IPS DF 6.9 (cell line): ENCODE measurements at regions not wholly inside any gene's neighbourhood (a gene's known extent, or its start where the extent isn't known, plus 50 kb on each side); places are given as distances from the start of the nearest gene placed in this dataset.

Experiments
- DNase-seq: peaks from one replicate; pipeline ENCODE4 v3.0.0-alpha.2; 2013; ENCODE audit warnings: low read depth, low spot score
- H3K27ac ChIP-seq: one replicate; pipeline ENCODE4 v1.5.1; 2013; ENCODE audit warnings: low read length, control low read depth
- H3K27me3 ChIP-seq: 2 replicates; pipeline ENCODE4 v1.6.1; 2013; ENCODE audit warnings: mild to moderate bottlenecking, low read length; ENCODE audit not compliant: control insufficient read depth, insufficient read depth
- H3K36me3 ChIP-seq: 2 replicates; pipeline ENCODE4 v1.6.1; 2013; ENCODE audit warnings: low read length; ENCODE audit not compliant: control insufficient read depth, insufficient read depth
- H3K4me1 ChIP-seq: 2 replicates; pipeline ENCODE4 v1.6.1; 2013; ENCODE audit warnings: low read length; ENCODE audit not compliant: control insufficient read depth, insufficient read depth
- H3K4me3 ChIP-seq: 2 replicates; pipeline ENCODE4 v1.5.1; 2013; ENCODE audit warnings: mild to moderate bottlenecking, low read length
- H3K9me3 ChIP-seq: 2 replicates; pipeline ENCODE4 v1.6.1; 2013; ENCODE audit warnings: low read length, inconsistent platforms; ENCODE audit not compliant: control insufficient read depth, insufficient read depth
- WGBS: extraction: QIAGEN DNeasy Blood & Tissue Kit; methylation state at CpG from one replicate; pipeline ENCODE4 v1.1.7; 2013; ENCODE audit warnings: mixed read lengths, missing lambda C conversion rate; ENCODE audit not compliant: insufficient read length, insufficient coverage; 5-methylcytosine and 5-hydroxymethylcytosine counted together

DNA sequence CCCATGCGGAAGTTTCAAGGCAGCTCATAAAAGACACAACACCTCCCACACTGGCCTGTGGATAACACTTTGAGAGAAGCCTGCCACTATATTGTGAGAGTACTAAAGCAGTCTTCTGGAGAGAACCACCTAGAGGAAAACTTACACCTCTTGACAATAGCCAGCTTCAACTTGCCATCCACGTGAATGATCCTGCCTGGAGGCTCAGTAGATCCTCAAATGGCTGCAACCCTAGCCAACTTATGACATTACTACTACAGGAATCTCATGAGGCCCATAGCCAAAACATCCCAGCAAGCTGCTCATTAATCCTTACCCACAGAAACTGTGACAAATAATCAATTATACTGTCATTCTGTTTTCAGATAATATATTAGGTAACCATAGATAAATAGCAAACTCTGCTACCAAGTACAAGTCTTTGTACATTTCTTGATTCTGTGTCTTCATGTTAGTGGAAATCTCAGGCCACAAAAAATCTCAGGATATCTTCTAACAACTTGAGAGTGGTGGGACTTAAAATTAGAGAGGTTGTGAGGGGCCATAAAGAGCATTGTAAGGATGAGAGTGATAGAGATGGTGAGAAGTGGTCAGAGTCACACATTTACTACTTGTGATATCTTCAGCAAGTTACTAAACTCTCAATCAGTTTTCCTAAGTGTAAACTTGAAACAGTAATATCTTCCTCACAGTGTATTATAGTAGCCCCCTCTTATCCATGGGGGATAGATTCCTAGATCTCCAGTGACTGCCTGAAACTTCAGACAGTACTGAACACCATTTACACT lies 368.0 kb downstream of the C12orf50 start:
- no peak overlapping the region for H3K4me3 ChIP-seq
- no peaks in the 10 kb centered on the region for H3K36me3 ChIP-seq
- no peaks in the 10 kb centered on the region for H3K27me3 ChIP-seq
- WGBS: no CpG with 5 or more reads among the region's 2 CpGs
- no peaks in the 10 kb centered on the region for H3K4me1 ChIP-seq
- H3K9me3 ChIP-seq: no peaks in the 10 kb centered on the region
- no peak overlapping the region for H3K27ac ChIP-seq
- DNase-seq: no peak

- no peak for DNase-seq
These were observed 368.9 kb downstream of the C12orf50 start for GRCh38 chr12:87660291-87660690.

DNA sequence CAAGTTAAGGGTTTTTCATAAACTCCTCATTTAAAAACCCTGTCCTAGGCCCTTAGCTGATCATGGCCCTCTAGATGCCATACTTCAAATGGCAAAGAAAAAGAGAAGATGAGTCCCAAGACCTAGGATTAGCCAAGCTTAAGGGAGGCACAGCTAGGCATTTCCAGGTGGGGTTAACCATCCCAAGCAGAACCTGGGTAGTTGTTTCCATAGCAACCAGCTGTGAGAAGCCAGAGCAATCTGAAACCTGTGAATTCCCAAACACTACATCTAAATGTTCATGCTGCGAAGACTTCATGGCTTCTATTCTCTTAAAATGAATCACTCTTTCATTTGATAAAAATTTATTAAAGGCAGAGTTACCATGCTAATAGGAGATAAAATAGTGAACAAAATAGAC lies 372.9 kb downstream of the C12orf50 start:
- DNase-seq: no peak
- H3K36me3 ChIP-seq: no peaks in the 10 kb centered on the region
- no peak overlapping the region for H3K4me3 ChIP-seq
- H3K9me3 ChIP-seq: no peaks in the 10 kb centered on the region
- no peak overlapping the region for H3K27ac ChIP-seq
- no peaks in the 10 kb centered on the region for H3K4me1 ChIP-seq
- H3K27me3 ChIP-seq: no peaks in the 10 kb centered on the region
- no CpG with 5 or more reads among the region's 1 CpG for WGBS

More at GRCh38 chr12:87660291-87660690, 368.9 kb downstream of the C12orf50 start:
- no CpG with 5 or more reads among the region's 2 CpGs for WGBS
- H3K27me3 ChIP-seq: no peaks in the 10 kb centered on the region
- no peak overlapping the region for H3K4me3 ChIP-seq
- H3K36me3 ChIP-seq: no peaks in the 10 kb centered on the region
- no peak overlapping the region for H3K27ac ChIP-seq
- H3K4me1 ChIP-seq: no peaks in the 10 kb centered on the region
- no peaks in the 10 kb centered on the region for H3K9me3 ChIP-seq

- Histone ChIP-seq H3K27ac (no peak overlapping the region), H3K27me3 (no peaks in the 10 kb centered on the region), H3K4me1 (no peaks in the 10 kb centered on the region), H3K9me3 (no peaks in the 10 kb centered on the region), H3K4me3 (no peak overlapping the region), H3K36me3 (no peaks in the 10 kb centered on the region)
- no peak for DNase-seq
- no CpG with 5 or more reads among the region's 3 CpGs for WGBS
These were observed 377.4 kb downstream of the C12orf50 start for GRCh38 chr12:87651670-87652425.

DNA sequence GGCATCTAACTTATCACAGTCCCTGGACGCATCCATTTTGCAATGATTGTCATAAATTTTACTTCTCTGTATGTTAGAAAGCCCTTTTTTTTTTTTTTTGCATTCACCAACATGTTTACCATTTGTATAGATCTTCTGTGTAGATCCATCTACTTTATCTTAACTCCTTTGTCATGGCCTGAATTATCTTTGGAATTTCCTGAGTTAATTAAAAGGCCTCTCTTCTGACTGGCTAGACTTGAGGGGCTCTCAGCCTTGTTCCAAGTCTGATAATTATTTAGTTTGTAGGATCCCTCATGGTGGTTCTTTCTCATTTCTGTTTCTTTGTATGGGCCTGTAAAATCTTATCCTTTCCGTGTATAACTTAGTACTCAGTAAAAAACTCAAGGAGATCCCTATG lies 387.0 kb downstream of the C12orf50 start:
- Histone ChIP-seq H3K27ac (no peak overlapping the region), H3K4me1 (no peaks in the 10 kb centered on the region), H3K27me3 (no peaks in the 10 kb centered on the region), H3K9me3 (no peaks in the 10 kb centered on the region), H3K4me3 (no peak overlapping the region), H3K36me3 (no peaks in the 10 kb centered on the region)
- DNase-seq: no peak
- no CpG with 5 or more reads among the region's 2 CpGs for WGBS

DNA sequence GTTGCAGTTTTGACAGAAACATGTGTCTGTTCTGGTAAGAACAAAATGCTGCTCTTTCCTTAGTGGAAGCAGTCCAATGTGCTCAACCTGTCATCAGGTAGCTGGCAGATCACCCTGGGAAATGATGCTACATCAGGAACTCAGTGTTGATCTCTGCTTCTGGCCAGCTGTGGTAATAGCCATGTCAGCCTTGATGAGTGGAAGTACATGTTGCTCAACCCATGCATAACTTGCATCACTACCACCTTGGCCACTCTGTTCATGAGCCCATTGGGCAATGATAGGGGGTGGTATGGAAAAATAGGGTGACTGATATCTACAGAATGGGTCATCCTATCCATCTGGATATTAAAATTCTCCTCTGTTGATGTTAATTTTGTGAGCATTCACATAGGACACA lies 411.0 kb downstream of the C12orf50 start:
- H3K4me1 ChIP-seq: no peaks in the 10 kb centered on the region
- H3K27me3 ChIP-seq: no peaks in the 10 kb centered on the region
- H3K36me3 ChIP-seq: no peaks in the 10 kb centered on the region
- DNase-seq: no peak
- H3K27ac ChIP-seq: no peak overlapping the region
- no peak overlapping the region for H3K4me3 ChIP-seq
- no peaks in the 10 kb centered on the region for H3K9me3 ChIP-seq

GRCh38 chr12:87612996-87613395 lies 416.2 kb downstream of the C12orf50 start:
- Histone ChIP-seq H3K36me3 (no peaks in the 10 kb centered on the region), H3K27ac (no peak overlapping the region), H3K9me3 (no peaks in the 10 kb centered on the region), H3K4me3 (no peak overlapping the region), H3K27me3 (no peaks in the 10 kb centered on the region), H3K4me1 (no peaks in the 10 kb centered on the region)
- WGBS: no CpG with 5 or more reads among the region's 2 CpGs
- DNase-seq: no peak

DNA sequence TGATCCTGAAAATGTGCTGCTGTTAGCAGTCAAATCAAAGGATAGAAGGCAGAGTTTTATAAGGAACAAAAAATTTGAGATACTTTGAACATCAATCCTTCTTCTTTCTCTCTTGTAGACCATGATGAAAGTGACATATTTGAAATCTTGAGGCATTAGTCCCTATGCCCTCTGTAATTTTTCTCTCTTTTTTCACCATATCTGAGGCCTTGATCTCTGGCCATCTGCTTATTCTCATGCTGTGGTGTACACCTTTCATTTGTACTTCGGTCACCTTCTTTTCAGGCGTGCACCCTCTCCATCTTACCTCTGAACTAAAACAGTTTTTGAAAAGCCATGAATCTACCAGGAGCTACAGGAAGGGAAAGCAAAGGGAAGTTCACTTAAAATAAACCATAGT lies 420.9 kb downstream of the C12orf50 start:
- no peak for DNase-seq
- Histone ChIP-seq H3K4me1 (no peaks in the 10 kb centered on the region), H3K27ac (no peak overlapping the region), H3K36me3 (no peaks in the 10 kb centered on the region), H3K9me3 (no peaks in the 10 kb centered on the region), H3K4me3 (no peak overlapping the region), H3K27me3 (no peaks in the 10 kb centered on the region)
- WGBS: no CpG with 5 or more reads among the region's 2 CpGs

DNA sequence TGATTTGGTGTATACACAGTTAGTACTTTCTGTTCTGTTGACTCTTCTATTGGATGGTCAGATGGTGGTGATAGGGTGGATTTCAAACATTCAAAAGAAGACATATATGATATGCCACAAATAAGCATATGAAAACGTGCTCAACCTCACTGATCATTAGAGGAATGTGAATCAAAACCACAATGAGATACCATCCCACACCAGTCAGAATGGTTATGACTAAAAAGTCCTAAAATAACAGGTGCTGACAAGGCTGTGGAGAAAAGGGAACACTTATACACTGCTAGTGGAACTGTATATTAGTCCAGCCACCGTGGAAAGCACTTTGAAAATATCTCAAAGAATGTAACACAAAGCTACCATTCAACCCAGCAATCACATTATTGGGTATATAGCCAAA lies 425.5 kb downstream of the C12orf50 start:
- no peak overlapping the region for H3K27ac ChIP-seq
- no peaks in the 10 kb centered on the region for H3K27me3 ChIP-seq
- H3K9me3 ChIP-seq: no peaks in the 10 kb centered on the region
- no peak for DNase-seq
- no peak overlapping the region for H3K4me3 ChIP-seq
- no peaks in the 10 kb centered on the region for H3K36me3 ChIP-seq
- H3K4me1 ChIP-seq: no peaks in the 10 kb centered on the region
- WGBS: no CpG with 5 or more reads among the region's 2 CpGs

- WGBS: no CpG with 5 or more reads among the region's 3 CpGs
- Histone ChIP-seq H3K27me3 (no peaks in the 10 kb centered on the region), H3K4me3 (no peak overlapping the region), H3K4me1 (no peaks in the 10 kb centered on the region), H3K9me3 (no peaks in the 10 kb centered on the region), H3K27ac (no peak overlapping the region), H3K36me3 (no peaks in the 10 kb centered on the region)
- DNase-seq: no peak
These were observed 429.7 kb downstream of the C12orf50 start for GRCh38 chr12:87599459-87599858.

DNA sequence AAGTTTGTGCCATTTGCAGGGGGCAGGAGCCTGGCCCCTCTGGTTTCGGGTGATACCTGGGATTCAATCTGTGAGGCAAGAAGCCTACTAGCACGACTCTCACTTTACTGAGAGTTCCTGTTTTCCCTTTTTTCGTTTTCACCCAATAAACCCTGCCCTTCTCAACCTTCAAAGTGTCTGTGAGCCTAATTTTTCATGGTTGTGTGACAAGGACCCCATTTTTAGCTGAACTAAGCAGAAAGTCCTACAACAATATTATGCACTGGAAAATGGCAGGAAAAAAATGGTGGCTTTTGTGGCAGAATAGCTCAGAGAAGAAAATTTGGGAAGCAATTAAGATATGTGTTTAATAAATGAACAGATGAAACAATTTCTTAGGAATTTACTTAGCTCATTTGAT lies 432.1 kb downstream of the C12orf50 start:
- Histone ChIP-seq H3K27me3 (no peaks in the 10 kb centered on the region), H3K9me3 (no peaks in the 10 kb centered on the region), H3K36me3 (no peaks in the 10 kb centered on the region), H3K4me1 (no peaks in the 10 kb centered on the region), H3K27ac (no peak overlapping the region), H3K4me3 (no peak overlapping the region)
- no CpG with 5 or more reads among the region's 3 CpGs for WGBS
- DNase-seq: no peak
